Ovary (tissue), 3 donors: ENCODE measurements at regions not wholly inside any gene's neighbourhood (a gene's known extent, or its start where the extent isn't known, plus 50 kb on each side); places are given as distances from the start of the nearest gene placed in this dataset.

ENCODE experiments used
- CTCF ChIP-seq, 3 donors: fragments of 450-650 bp in 2 of 3; fragments of 200-600 bp in 1 of 3; IDR thresholded peaks; one replicate each; pipeline versions ENCODE4 v1.5.1 to v1.8.0; 2016 to 2022; ENCODE audit warnings: antibody characterized with exemption in 3 of 3, mild to moderate bottlenecking in 1 of 3
- EP300 ChIP-seq: sonication (generic); formaldehyde crosslinking; IDR thresholded peaks from one replicate; pipeline ENCODE4 v1.6.1; 2017; ENCODE audit warnings: antibody characterized with exemption
- POLR2A ChIP-seq: fragments of 450-650 bp; IDR thresholded peaks from one replicate; pipeline ENCODE4 v1.6.1; 2017; ENCODE audit warnings: antibody characterized with exemption, mild to moderate bottlenecking, moderate library complexity
- donor health status: DM: no; HTN: no; CAD: no.

- TF ChIP-seq CTCF (IDR thresholded peaks at IDR 0.05) (no peak), POLR2A (no peak), EP300 (no peak)
Measured at GRCh38 chr9:96128880-96129279, 173.1 kb downstream of the HSD17B3 start.
